ENCODE measurements at regions not wholly inside any gene's neighbourhood (a gene's known extent, or its start where the extent isn't known, plus 50 kb on each side); places are given as distances from the start of the nearest gene placed in this dataset.

GRCh38 chr7:89994483-89994882 lies 159.8 kb upstream of the STEAP1 start:
- no peaks in the 10 kb centered on the region for H3K36me3 ChIP-seq
- H3K4me3 ChIP-seq = no peak overlapping the region
- 22 to 31% (median 27%) methylated on average over 1 of the region's 1 CpG for WGBS, 4 donors
- no peaks in the 10 kb centered on the region for H3K27me3 ChIP-seq
- no peak for TF ChIP-seq CTCF (IDR thresholded peaks at IDR 0.05)
- TF ChIP-seq POLR2A (IDR thresholded peaks at IDR 0.05) = no peak
- intact Hi-C loops (cut with DNase I) = no loop called here
- peaks cover 0 to 5% (median 0%) of the 10 kb centered on the region in 12 donors for H3K9me3 ChIP-seq
- no peak overlapping the region for H3K27ac ChIP-seq
- no peak for DNase-seq
- no peaks in the 10 kb centered on the region for H3K4me1 ChIP-seq
- ATAC-seq = no peak

GRCh38 chr7:89998554-89998953 lies 155.7 kb upstream of the STEAP1 start:
- no peaks in the 10 kb centered on the region for H3K36me3 ChIP-seq
- H3K4me3 ChIP-seq = no peak overlapping the region
- H3K9me3 ChIP-seq = peaks cover 0 to 4% (median 0%) of the 10 kb centered on the region in 12 donors
- H3K27me3 ChIP-seq = no peaks in the 10 kb centered on the region
- ATAC-seq (no peak), DNase-seq (no peak)
- intact Hi-C loops (cut with DNase I) = no loop called here
- 65 to 77% (median 69%) methylated on average over 2 of the region's 2 CpGs for WGBS, 4 donors
- H3K4me1 ChIP-seq = no peaks in the 10 kb centered on the region
- TF ChIP-seq CTCF (IDR thresholded peaks at IDR 0.05) (no peak), POLR2A (IDR thresholded peaks at IDR 0.05) (no peak)
- H3K27ac ChIP-seq = no peak overlapping the region

- ATAC-seq (no peak), DNase-seq (no peak)
- Histone ChIP-seq H3K27ac (no peak overlapping the region), H3K27me3 (no peaks in the 10 kb centered on the region), H3K4me3 (no peak overlapping the region), H3K36me3 (no peaks in the 10 kb centered on the region), H3K4me1 (no peaks in the 10 kb centered on the region), H3K9me3 (no peaks in the 10 kb centered on the region)
- WGBS, 4 donors = 64 to 80% (median 74%) methylated on average over 2 of the region's 2 CpGs
- intact Hi-C loops (cut with DNase I) = no loop called here
- no peak for TF ChIP-seq CTCF (IDR thresholded peaks at IDR 0.05)
- no peak for TF ChIP-seq POLR2A (IDR thresholded peaks at IDR 0.05)
These were observed 148.4 kb upstream of the STEAP1 start for GRCh38 chr7:90005836-90006235.

GRCh38 chr7:90007001-90007654 lies 147.1 kb upstream of the STEAP1 start:
- intact Hi-C loops (cut with DNase I) = no loop called here
- DNase-seq = no peak
- TF ChIP-seq CTCF (IDR thresholded peaks at IDR 0.05) = no peak
- TF ChIP-seq POLR2A (IDR thresholded peaks at IDR 0.05) = no peak

More at GRCh38 chr7:90007001-90007654, 147.1 kb upstream of the STEAP1 start:
- ATAC-seq = no peak
- H3K4me1 ChIP-seq = no peaks in the 10 kb centered on the region
- no peaks in the 10 kb centered on the region for H3K36me3 ChIP-seq
- 40 to 76% (median 68%) methylated on average over 3 of the region's 3 CpGs for WGBS, 4 donors
- H3K27me3 ChIP-seq = no peaks in the 10 kb centered on the region
- H3K9me3 ChIP-seq = no peaks in the 10 kb centered on the region
- no peak overlapping the region for H3K27ac ChIP-seq
- H3K4me3 ChIP-seq = no peak overlapping the region

Data from heart left ventricle (tissue), 16 donors.